HepG2 (cell line): ENCODE measurements at regions not wholly inside any gene's neighbourhood (a gene's known extent, or its start where the extent isn't known, plus 50 kb on each side); places are given as distances from the start of the nearest gene placed in this dataset.

Source experiments
- AFF4 ChIP-seq: sonication (generic); formaldehyde crosslinking; IDR thresholded peaks from 2 replicates; pipeline ENCODE4 v1.4.0; 2020; ENCODE audit warnings: missing genetic modification reagents
- AHR ChIP-seq: IDR thresholded peaks from 2 replicates; pipeline ENCODE4 v1.6.1; 2018; ENCODE audit warnings: missing genetic modification reagents, missing compliant biosample characterization
- DMAP1 ChIP-seq: IDR thresholded peaks from 2 replicates; pipeline ENCODE4 v1.6.1; 2016
- EP300 ChIP-seq, 3 experiments: sonication (generic) in 1 of 3; formaldehyde crosslinking in 1 of 3; IDR thresholded peaks; 2 replicates each; pipeline versions ENCODE4 v1.5.1 to v1.6.1; 2011 to 2020; ENCODE audit warnings: low read depth in 2 of 3, low read length in 2 of 3, borderline replicate concordance in 1 of 3, improper control_type of control experiment in 1 of 3, mild to moderate bottlenecking in 1 of 3, missing genetic modification reagents in 1 of 3, moderate library complexity in 1 of 3
- FOSL1 ChIP-seq: sonication (generic); formaldehyde crosslinking; IDR thresholded peaks from 2 replicates; pipeline ENCODE4 v1.9.0; 2021; ENCODE audit warnings: missing genetic modification reagents, borderline replicate concordance
- FOXC1 ChIP-seq: sonication (generic); formaldehyde crosslinking; IDR thresholded peaks from 2 replicates; pipeline ENCODE4 v1.8.0; 2022; ENCODE audit warnings: mild to moderate bottlenecking, missing genetic modification reagents, borderline replicate concordance
- FOXO1 ChIP-seq: sonication (generic); formaldehyde crosslinking; IDR thresholded peaks from 2 replicates; pipeline ENCODE4 v1.4.0; 2020; ENCODE audit warnings: missing genetic modification reagents
- KLF6 ChIP-seq: IDR thresholded peaks from 2 replicates; pipeline ENCODE4 v1.8.0; 2016; ENCODE audit warnings: missing biosample characterization, missing genetic modification reagents
- MIER3 ChIP-seq: IDR thresholded peaks from 2 replicates; pipeline ENCODE4 v1.6.1; 2016; ENCODE audit warnings: missing compliant biosample characterization, borderline replicate concordance
- PAF1 ChIP-seq: IDR thresholded peaks from 2 replicates; pipeline ENCODE4 v1.6.1; 2016; ENCODE audit warnings: missing genetic modification reagents, missing compliant biosample characterization
- POLR2A ChIP-seq, 2 experiments: IDR thresholded peaks; 2 replicates each; pipeline ENCODE4 v1.6.1; 2011; ENCODE audit warnings: low read depth in 2 of 2, low read length in 2 of 2, mild to moderate bottlenecking in 1 of 2, moderate library complexity in 1 of 2; ENCODE audit not compliant: insufficient read depth in 1 of 2
- TBX2 ChIP-seq: sonication (generic); formaldehyde crosslinking; IDR thresholded peaks from 2 replicates; pipeline ENCODE4 v1.5.0; 2020; ENCODE audit warnings: missing genetic modification reagents, mild to moderate bottlenecking, borderline replicate concordance
- ZFX ChIP-seq: sonication (generic); formaldehyde crosslinking; IDR thresholded peaks from 2 replicates; pipeline ENCODE4 v1.4.0; 2020; ENCODE audit warnings: mild to moderate bottlenecking, low read depth, missing genetic modification reagents, moderate library complexity
- ZNF207 ChIP-seq: fragments of 450-650 bp; IDR thresholded peaks from 2 replicates; pipeline ENCODE4 v1.6.1; 2016; ENCODE audit warnings: antibody characterized with exemption, borderline replicate concordance
- ZNF256 ChIP-seq: sonication (generic); formaldehyde crosslinking; conservative IDR thresholded peaks from 2 replicates; pipeline ENCODE4 v1.4.0; 2020; ENCODE audit warnings: missing genetic modification reagents
- ZNF274 ChIP-seq: sonication (generic); formaldehyde crosslinking; IDR thresholded peaks from 2 replicates; pipeline ENCODE4 v1.5.1; 2020; ENCODE audit warnings: mild to moderate bottlenecking, missing genetic modification reagents
- ZXDC ChIP-seq: sonication (generic); formaldehyde crosslinking; IDR thresholded peaks from 2 replicates; pipeline ENCODE4 v1.5.0; 2020; ENCODE audit warnings: mild to moderate bottlenecking, missing genetic modification reagents
- TF ChIP-seq, protein P1 (sequence below): sonication (generic); formaldehyde crosslinking; IDR thresholded peaks from 2 replicates; pipeline ENCODE4 v1.8.1; 2022; ENCODE audit warnings: low read depth, mild to moderate bottlenecking, missing genetic modification reagents
- TF ChIP-seq, protein P2 (sequence below): sonication (generic); formaldehyde crosslinking; conservative IDR thresholded peaks from 2 replicates; pipeline ENCODE4 v1.4.0; 2020; ENCODE audit warnings: missing genetic modification reagents

DNA sequence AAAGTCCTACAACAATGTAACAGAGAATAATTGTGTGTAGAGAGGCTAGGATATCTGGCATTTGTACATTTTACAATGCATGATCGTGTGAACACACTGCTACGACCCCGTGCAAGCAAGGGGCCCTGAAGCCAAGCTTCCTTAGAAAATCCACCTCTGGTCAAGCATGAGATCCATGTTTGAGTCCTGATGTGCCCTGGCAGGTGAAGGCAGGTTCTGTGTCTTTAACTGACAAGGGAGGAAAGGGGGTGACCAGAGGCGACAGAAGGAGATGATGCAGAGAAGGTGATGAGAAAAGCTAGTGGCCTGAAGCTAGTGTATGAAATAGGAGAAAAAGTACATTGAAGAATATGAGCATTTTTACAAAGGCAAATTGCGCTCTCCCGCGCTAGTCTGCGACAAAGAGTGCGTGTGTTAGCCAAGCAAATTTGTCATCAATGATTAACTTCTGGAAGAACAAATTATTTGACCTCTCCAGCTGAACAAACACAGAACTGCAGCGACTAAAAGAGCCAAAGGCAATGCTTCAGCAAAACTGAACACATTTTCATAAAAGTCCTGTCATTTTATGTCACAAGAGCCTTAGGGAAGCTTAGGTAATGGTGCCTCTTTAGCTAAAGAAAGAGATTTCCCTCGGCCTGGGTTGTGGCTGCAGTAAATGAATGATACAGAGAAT, 101.7 kb upstream of the DAPK1 start (continued):
- TF ChIP-seq AFF4 (CRISPR knock-in tag), result no peak
- TF ChIP-seq TBX2 (CRISPR knock-in tag), result peak; percentile 57; the same call in 1 of the 2 replicates
- TF ChIP-seq, protein P1, sequence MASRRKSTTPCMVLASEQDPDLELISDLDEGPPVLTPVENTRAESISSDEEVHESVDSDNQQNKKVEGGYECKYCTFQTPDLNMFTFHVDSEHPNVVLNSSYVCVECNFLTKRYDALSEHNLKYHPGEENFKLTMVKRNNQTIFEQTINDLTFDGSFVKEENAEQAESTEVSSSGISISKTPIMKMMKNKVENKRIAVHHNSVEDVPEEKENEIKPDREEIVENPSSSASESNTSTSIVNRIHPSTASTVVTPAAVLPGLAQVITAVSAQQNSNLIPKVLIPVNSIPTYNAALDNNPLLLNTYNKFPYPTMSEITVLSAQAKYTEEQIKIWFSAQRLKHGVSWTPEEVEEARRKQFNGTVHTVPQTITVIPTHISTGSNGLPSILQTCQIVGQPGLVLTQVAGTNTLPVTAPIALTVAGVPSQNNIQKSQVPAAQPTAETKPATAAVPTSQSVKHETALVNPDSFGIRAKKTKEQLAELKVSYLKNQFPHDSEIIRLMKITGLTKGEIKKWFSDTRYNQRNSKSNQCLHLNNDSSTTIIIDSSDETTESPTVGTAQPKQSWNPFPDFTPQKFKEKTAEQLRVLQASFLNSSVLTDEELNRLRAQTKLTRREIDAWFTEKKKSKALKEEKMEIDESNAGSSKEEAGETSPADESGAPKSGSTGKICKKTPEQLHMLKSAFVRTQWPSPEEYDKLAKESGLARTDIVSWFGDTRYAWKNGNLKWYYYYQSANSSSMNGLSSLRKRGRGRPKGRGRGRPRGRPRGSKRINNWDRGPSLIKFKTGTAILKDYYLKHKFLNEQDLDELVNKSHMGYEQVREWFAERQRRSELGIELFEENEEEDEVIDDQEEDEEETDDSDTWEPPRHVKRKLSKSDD (CRISPR knock-in tag), result no peak
- no peak for TF ChIP-seq FOXC1 (CRISPR knock-in tag)
- no peak for TF ChIP-seq ZNF274 (CRISPR knock-in tag)
- no peak for TF ChIP-seq AHR (CRISPR knock-in tag)
- TF ChIP-seq EP300 (IDR thresholded peaks at IDR 0.05; ENCODE audit: low read depth in 2 of 2, low read length in 2 of 2), result peak in 1 of 2 experiments; percentile 64; a peak in 2 of 4 replicates
- TF ChIP-seq EP300 (CRISPR knock-in tag; IDR thresholded peaks at IDR 0.05; ENCODE audit: borderline replicate concordance), result no peak
- no peak for TF ChIP-seq PAF1
- TF ChIP-seq, protein P2, sequence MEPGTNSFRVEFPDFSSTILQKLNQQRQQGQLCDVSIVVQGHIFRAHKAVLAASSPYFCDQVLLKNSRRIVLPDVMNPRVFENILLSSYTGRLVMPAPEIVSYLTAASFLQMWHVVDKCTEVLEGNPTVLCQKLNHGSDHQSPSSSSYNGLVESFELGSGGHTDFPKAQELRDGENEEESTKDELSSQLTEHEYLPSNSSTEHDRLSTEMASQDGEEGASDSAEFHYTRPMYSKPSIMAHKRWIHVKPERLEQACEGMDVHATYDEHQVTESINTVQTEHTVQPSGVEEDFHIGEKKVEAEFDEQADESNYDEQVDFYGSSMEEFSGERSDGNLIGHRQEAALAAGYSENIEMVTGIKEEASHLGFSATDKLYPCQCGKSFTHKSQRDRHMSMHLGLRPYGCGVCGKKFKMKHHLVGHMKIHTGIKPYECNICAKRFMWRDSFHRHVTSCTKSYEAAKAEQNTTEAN (CRISPR knock-in tag), result no peak
- TF ChIP-seq KLF6 (CRISPR knock-in tag), result no peak
- TF ChIP-seq ZNF256 (CRISPR knock-in tag), result no peak
- no peak for TF ChIP-seq POLR2A (IDR thresholded peaks at IDR 0.05; ENCODE audit: insufficient read depth in 1 of 2, low read depth in 2 of 2, low read length in 2 of 2)
- TF ChIP-seq ZFX (CRISPR knock-in tag), result no peak
- no peak for TF ChIP-seq ZXDC (CRISPR knock-in tag)
- no peak for TF ChIP-seq ZNF207
- TF ChIP-seq DMAP1, result no peak
- peak; percentile 47; the same call in 1 of the 2 replicates for TF ChIP-seq MIER3 (CRISPR knock-in tag)
- TF ChIP-seq FOXO1 (CRISPR knock-in tag), result no peak
- TF ChIP-seq FOSL1 (CRISPR knock-in tag), result no peak
